ENCODE measurements at regions not wholly inside any gene's neighbourhood (a gene's known extent, or its start where the extent isn't known, plus 50 kb on each side); places are given as distances from the start of the nearest gene placed in this dataset.

GRCh38 chr4:140234697-140235060, 80.7 kb upstream of the MAML3 start:
- TF ChIP-seq, protein P1, sequence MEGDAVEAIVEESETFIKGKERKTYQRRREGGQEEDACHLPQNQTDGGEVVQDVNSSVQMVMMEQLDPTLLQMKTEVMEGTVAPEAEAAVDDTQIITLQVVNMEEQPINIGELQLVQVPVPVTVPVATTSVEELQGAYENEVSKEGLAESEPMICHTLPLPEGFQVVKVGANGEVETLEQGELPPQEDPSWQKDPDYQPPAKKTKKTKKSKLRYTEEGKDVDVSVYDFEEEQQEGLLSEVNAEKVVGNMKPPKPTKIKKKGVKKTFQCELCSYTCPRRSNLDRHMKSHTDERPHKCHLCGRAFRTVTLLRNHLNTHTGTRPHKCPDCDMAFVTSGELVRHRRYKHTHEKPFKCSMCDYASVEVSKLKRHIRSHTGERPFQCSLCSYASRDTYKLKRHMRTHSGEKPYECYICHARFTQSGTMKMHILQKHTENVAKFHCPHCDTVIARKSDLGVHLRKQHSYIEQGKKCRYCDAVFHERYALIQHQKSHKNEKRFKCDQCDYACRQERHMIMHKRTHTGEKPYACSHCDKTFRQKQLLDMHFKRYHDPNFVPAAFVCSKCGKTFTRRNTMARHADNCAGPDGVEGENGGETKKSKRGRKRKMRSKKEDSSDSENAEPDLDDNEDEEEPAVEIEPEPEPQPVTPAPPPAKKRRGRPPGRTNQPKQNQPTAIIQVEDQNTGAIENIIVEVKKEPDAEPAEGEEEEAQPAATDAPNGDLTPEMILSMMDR (IDR thresholded peaks at IDR 0.05): no peak
- H3K9me3 ChIP-seq (ENCODE audit: control insufficient read depth, insufficient read depth, low read length): no peaks in the 10 kb centered on the region
- Mint-ChIP-seq H3K27me3 (ENCODE audit: low read depth in 2 of 2) (peaks cover 18 to 41% of the 10 kb centered on the region in 2 donors), H3K9me3 (no peaks in the 10 kb centered on the region), H3K36me3 (no peaks in the 10 kb centered on the region), H3K27ac (no peak overlapping the region), H3K4me3 (no peak overlapping the region), H3K4me1 (no peaks in the 10 kb centered on the region)
- no peaks in the 10 kb centered on the region for H3K27me3 ChIP-seq (ENCODE audit: control insufficient read depth, insufficient read depth, low read length)
- H3K4me1 ChIP-seq (ENCODE audit: control insufficient read depth, insufficient read depth, low read length): peaks cover 4% of the 10 kb centered on the region
- H3K4me3 ChIP-seq (ENCODE audit: low read length): no peak overlapping the region
- WGBS (ENCODE audit: insufficient coverage): 88% methylated on average over 1 of the region's 3 CpGs
- no peaks in the 10 kb centered on the region for H3K36me3 ChIP-seq (ENCODE audit: control insufficient read depth, insufficient read depth, low read length)
- H3K27ac ChIP-seq (ENCODE audit: low read length): no peak overlapping the region
- intact Hi-C loops (cut with micrococcal nuclease): no loop called here
- DNase-seq (no peak), ATAC-seq (no peak)

GRCh38 chr4:140233791-140234696, 80.1 kb upstream of the MAML3 start:
- ATAC-seq: no peak

GRCh38 chr4:140229881-140230280, 75.9 kb upstream of the MAML3 start:
- DNase-seq (no peak), ATAC-seq (no peak)
- no peaks in the 10 kb centered on the region for H3K36me3 Mint-ChIP-seq
- no peaks in the 10 kb centered on the region for H3K4me1 ChIP-seq (ENCODE audit: control insufficient read depth, insufficient read depth, low read length)
- H3K36me3 ChIP-seq (ENCODE audit: control insufficient read depth, insufficient read depth, low read length): no peaks in the 10 kb centered on the region
- H3K4me1 Mint-ChIP-seq: no peaks in the 10 kb centered on the region
- no peak overlapping the region for H3K27ac Mint-ChIP-seq
- intact Hi-C loops (cut with micrococcal nuclease): no loop called here
- H3K27me3 Mint-ChIP-seq (ENCODE audit: low read depth in 2 of 2): peaks cover 9 to 16% of the 10 kb centered on the region in 2 donors
- no peaks in the 10 kb centered on the region for H3K27me3 ChIP-seq (ENCODE audit: control insufficient read depth, insufficient read depth, low read length)
- TF ChIP-seq, protein P1 (IDR thresholded peaks at IDR 0.05): no peak
- no peak overlapping the region for H3K27ac ChIP-seq (ENCODE audit: low read length)
- no peak overlapping the region for H3K4me3 ChIP-seq (ENCODE audit: low read length)
- WGBS (ENCODE audit: insufficient coverage): 100% methylated on average over 2 of the region's 3 CpGs
- no peaks in the 10 kb centered on the region for H3K9me3 Mint-ChIP-seq
- H3K4me3 Mint-ChIP-seq: no peak overlapping the region
- H3K9me3 ChIP-seq (ENCODE audit: control insufficient read depth, insufficient read depth, low read length): no peaks in the 10 kb centered on the region

More at GRCh38 chr4:140233791-140234696, 80.1 kb upstream of the MAML3 start:
- no peak overlapping the region for H3K4me3 Mint-ChIP-seq
- H3K27me3 Mint-ChIP-seq (ENCODE audit: low read depth in 2 of 2): peaks cover 15 to 35% of the 10 kb centered on the region in 2 donors
- Histone ChIP-seq H3K4me3 (ENCODE audit: low read length) (no peak overlapping the region), H3K27ac (ENCODE audit: low read length) (no peak overlapping the region), H3K9me3 (ENCODE audit: control insufficient read depth, insufficient read depth, low read length) (no peaks in the 10 kb centered on the region), H3K4me1 (ENCODE audit: control insufficient read depth, insufficient read depth, low read length) (peaks cover 4% of the 10 kb centered on the region), H3K36me3 (ENCODE audit: control insufficient read depth, insufficient read depth, low read length) (no peaks in the 10 kb centered on the region), H3K27me3 (ENCODE audit: control insufficient read depth, insufficient read depth, low read length) (no peaks in the 10 kb centered on the region)
- intact Hi-C loops (cut with micrococcal nuclease): no loop called here
- no peaks in the 10 kb centered on the region for H3K9me3 Mint-ChIP-seq
- WGBS (ENCODE audit: insufficient coverage): 43% methylated on average over 6 of the region's 6 CpGs
- no peak for DNase-seq
- TF ChIP-seq, protein P1 (IDR thresholded peaks at IDR 0.05): no peak
- H3K27ac Mint-ChIP-seq: no peak overlapping the region
- no peaks in the 10 kb centered on the region for H3K4me1 Mint-ChIP-seq
- H3K36me3 Mint-ChIP-seq: no peaks in the 10 kb centered on the region

Data from natural killer cell (primary cell).